Tibial artery (tissue), 4 donors: ENCODE measurements at regions not wholly inside any gene's neighbourhood (a gene's known extent, or its start where the extent isn't known, plus 50 kb on each side); places are given as distances from the start of the nearest gene placed in this dataset.

Experiments
- DNase-seq, 2 donors: peaks; one replicate each; pipeline ENCODE4 v3.0.0-alpha.2; 2019
- H3K27ac ChIP-seq, 2 donors: fragments of 200-600 bp; sonication (generic) in 1 of 2; 1 replicate in 1 of 2; 2 replicates in 1 of 2; pipeline ENCODE4 v1.5.1; 2018 to 2019; ENCODE audit warnings: mild to moderate bottlenecking in 1 of 2
- H3K27me3 ChIP-seq, 2 donors: fragments of 200-600 bp; sonication (generic) in 1 of 2; one replicate each; pipeline versions ENCODE4 v1.5.1 to v1.6.0; 2016 to 2019
- H3K36me3 ChIP-seq, 3 donors: fragments of 200-600 bp; sonication (generic) in 2 of 3; one replicate each; pipeline ENCODE4 v1.5.1; 2016 to 2019; ENCODE audit warnings: mild to moderate bottlenecking in 2 of 3
- H3K4me1 ChIP-seq, 4 donors: fragments of 200-600 bp; sonication (generic) in 2 of 4; 1 replicate in 3 of 4; 2 replicates in 1 of 4; pipeline ENCODE4 v1.5.1; 2016 to 2019
- H3K4me3 ChIP-seq, 2 donors: fragments of 200-600 bp; sonication (generic) in 1 of 2; 1 replicate in 1 of 2; 2 replicates in 1 of 2; pipeline ENCODE4 v1.5.1; 2018 to 2019; ENCODE audit warnings: mild to moderate bottlenecking in 2 of 2
- H3K9me3 ChIP-seq, 3 donors: fragments of 200-600 bp; sonication (generic) in 1 of 3; one replicate each; pipeline ENCODE4 v1.5.1; 2016 to 2019
- intact Hi-C: fragments of 100-400 bp; cut with DNase I; formaldehyde crosslinking; loops from one replicate; pipeline ENCODE4 v1.15.0; 2023; ENCODE audit warnings: low total_unique reads
- TF ChIP-seq, protein P1 (sequence below), 2 experiments: fragments of 200-600 bp in 1 of 2; fragments of 450-650 bp in 1 of 2; IDR thresholded peaks; one replicate each; pipeline ENCODE4 v1.5.1; 2017 to 2019; ENCODE audit warnings: antibody characterized with exemption in 2 of 2, mild to moderate bottlenecking in 1 of 2, moderate library complexity in 1 of 2

- Histone ChIP-seq H3K4me1 (peaks cover 0 to 5% (median 1%) of the 10 kb centered on the region in 4 donors), H3K27me3 (no peaks in the 10 kb centered on the region), H3K4me3 (no peak overlapping the region), H3K9me3 (no peaks in the 10 kb centered on the region), H3K27ac (no peak overlapping the region), H3K36me3 (no peaks in the 10 kb centered on the region)
- intact Hi-C loops, result no loop called here
- TF ChIP-seq, protein P1, sequence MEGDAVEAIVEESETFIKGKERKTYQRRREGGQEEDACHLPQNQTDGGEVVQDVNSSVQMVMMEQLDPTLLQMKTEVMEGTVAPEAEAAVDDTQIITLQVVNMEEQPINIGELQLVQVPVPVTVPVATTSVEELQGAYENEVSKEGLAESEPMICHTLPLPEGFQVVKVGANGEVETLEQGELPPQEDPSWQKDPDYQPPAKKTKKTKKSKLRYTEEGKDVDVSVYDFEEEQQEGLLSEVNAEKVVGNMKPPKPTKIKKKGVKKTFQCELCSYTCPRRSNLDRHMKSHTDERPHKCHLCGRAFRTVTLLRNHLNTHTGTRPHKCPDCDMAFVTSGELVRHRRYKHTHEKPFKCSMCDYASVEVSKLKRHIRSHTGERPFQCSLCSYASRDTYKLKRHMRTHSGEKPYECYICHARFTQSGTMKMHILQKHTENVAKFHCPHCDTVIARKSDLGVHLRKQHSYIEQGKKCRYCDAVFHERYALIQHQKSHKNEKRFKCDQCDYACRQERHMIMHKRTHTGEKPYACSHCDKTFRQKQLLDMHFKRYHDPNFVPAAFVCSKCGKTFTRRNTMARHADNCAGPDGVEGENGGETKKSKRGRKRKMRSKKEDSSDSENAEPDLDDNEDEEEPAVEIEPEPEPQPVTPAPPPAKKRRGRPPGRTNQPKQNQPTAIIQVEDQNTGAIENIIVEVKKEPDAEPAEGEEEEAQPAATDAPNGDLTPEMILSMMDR (IDR thresholded peaks at IDR 0.05), result no peak
- no peak for DNase-seq
Observed at GRCh38 chr3:168495270-168495669, 399.5 kb upstream of the GOLIM4 start.

DNA sequence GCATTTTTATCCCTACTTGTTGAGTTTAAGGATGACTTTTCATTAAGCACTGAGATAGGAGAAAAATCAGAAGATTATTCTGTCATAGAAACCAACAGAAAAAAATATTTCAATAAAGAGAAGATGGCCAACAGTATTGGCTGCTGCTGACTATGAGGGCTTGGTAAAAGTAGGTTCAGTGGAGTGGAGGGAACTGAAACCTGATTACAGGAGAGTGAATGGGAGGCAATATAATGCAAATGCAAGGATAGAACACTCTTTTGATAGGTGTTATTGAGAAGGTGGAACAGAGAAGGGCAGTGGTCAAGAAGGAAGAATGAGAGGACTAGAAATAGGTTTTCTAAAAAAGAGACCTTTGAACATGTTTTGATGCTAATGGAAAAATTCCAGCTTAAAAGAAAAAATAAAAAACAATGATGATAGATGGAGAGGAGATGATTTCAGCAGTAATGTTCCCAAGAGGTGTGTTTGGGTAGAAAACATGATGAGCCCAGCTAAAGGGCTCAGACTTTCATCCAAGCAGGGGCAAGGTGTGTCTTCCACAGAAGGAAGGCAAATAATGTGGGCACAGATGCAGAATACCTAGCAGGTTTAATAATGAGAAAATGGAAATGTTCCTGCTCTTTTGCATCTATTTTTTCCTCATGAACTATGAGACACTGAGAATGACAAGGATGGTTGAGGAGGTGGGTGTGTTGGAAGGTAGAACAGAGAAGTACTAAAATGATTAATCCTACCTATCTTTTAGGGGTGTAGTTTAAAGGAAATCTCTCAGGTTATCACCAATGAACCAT, 397.9 kb upstream of the GOLIM4 start:
- Histone ChIP-seq H3K27me3 (no peaks in the 10 kb centered on the region), H3K4me1 (peaks cover 0 to 5% (median 1%) of the 10 kb centered on the region in 4 donors), H3K4me3 (no peak overlapping the region), H3K36me3 (no peaks in the 10 kb centered on the region), H3K27ac (no peak overlapping the region), H3K9me3 (no peaks in the 10 kb centered on the region)
- DNase-seq, result no peak
- TF ChIP-seq, protein P1 (IDR thresholded peaks at IDR 0.05), result no peak
- intact Hi-C loops, result no loop called here

DNA sequence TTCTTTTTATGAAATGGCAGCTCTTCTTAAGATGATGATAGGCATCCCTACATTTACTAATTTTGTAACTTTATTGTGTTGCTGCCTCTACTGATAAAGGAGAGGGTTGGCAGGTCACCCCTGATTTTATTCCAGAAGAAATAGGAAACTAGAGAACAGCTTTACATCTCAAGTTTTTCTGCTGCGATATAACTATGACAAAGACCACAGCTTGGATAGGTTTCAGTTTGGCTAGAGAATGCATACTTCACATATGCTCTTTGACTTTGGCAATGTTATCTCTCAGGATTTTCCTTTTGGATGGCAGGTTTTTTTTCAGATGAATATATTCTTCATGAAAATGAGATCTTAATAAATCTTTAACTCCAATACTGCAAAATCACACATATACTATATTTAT, 395.3 kb upstream of the GOLIM4 start:
- intact Hi-C loops, result no loop called here
- H3K4me1 ChIP-seq, result no peaks in the 10 kb centered on the region

DNA sequence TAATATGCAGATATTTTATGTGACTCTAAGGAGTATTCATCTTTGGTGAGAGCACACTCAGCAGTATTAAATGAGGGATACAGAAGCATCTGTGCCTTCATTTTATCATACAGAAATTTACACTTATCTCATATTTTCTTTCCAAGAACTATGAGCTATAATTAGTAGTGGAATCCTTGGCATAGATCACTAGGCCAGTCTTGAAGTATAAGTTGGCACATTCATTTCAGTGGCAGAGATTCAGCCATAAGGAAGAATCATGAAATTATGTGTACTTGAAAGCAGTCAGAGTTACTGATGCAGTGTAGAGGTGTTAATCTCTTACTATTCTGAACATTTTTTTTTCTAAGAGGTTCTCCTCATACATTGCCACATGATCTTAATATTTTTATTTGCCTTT, 393.6 kb upstream of the GOLIM4 start:
- no peaks in the 10 kb centered on the region for H3K9me3 ChIP-seq
- no peaks in the 10 kb centered on the region for H3K27me3 ChIP-seq
- H3K4me3 ChIP-seq, result no peak overlapping the region
- H3K36me3 ChIP-seq, result no peaks in the 10 kb centered on the region
- TF ChIP-seq, protein P1 (IDR thresholded peaks at IDR 0.05), result no peak
- intact Hi-C loops, result no loop called here
- H3K4me1 ChIP-seq, result no peaks in the 10 kb centered on the region
- DNase-seq, result no peak
- H3K27ac ChIP-seq, result no peak overlapping the region

More for the DNA sequence above, 395.3 kb upstream of the GOLIM4 start:
- TF ChIP-seq, protein P1 (IDR thresholded peaks at IDR 0.05), result no peak
- DNase-seq, result no peak
- H3K4me3 ChIP-seq, result no peak overlapping the region
- no peaks in the 10 kb centered on the region for H3K36me3 ChIP-seq
- H3K27ac ChIP-seq, result no peak overlapping the region
- no peaks in the 10 kb centered on the region for H3K9me3 ChIP-seq
- no peaks in the 10 kb centered on the region for H3K27me3 ChIP-seq

DNA sequence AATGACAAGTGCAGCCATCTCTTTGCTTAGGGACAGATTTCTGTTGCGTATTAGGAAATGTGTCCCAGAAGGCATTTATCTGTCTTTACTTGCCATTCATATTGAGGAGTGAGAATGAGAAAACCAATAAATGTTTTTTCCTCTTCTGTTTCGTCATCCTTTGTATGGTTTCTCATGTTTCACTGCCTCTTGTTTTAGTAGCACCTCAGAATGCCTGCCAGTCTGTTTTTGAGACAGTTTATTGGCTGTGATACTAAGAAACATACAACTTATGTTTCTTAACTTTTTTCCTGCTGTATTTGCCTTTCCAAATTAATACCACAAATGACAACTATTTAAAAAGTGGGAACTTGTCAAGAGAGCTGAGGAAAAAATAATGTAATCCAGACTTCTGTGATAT, 390.2 kb upstream of the GOLIM4 start:
- TF ChIP-seq, protein P1 (IDR thresholded peaks at IDR 0.05), result no peak
- no peaks in the 10 kb centered on the region for H3K9me3 ChIP-seq
- H3K36me3 ChIP-seq, result no peaks in the 10 kb centered on the region
- no peaks in the 10 kb centered on the region for H3K4me1 ChIP-seq
- no peak for DNase-seq
- intact Hi-C loops, result no loop called here
- H3K27ac ChIP-seq, result no peak overlapping the region
- no peak overlapping the region for H3K4me3 ChIP-seq
- no peaks in the 10 kb centered on the region for H3K27me3 ChIP-seq
